ENCODE measurements at regions not wholly inside any gene's neighbourhood (a gene's known extent, or its start where the extent isn't known, plus 50 kb on each side); places are given as distances from the start of the nearest gene placed in this dataset.

DNA sequence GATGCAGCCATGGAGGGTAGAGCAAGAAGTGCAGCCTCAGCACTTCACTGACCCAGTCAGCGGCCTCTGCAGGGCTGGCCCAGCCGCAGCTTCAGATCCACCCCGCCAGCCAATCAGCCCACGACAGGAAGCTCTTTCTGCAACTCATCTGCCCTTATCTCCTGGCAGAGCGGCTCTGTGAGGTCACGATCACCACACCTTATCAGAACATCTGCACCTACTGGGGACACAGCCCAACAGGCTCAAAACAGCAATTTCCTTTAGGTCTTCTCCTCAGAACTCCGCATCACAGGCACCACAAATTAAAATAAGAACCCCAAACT is 287.3 kb downstream of the BCL11B start:
- DNase-seq, result no peak
- ATAC-seq (ENCODE audit: insufficient read depth, low FRiP score), result no peak
- 58 to 71% methylated on average over 7 of the region's 7 CpGs for WGBS, 2 donors

DNA sequence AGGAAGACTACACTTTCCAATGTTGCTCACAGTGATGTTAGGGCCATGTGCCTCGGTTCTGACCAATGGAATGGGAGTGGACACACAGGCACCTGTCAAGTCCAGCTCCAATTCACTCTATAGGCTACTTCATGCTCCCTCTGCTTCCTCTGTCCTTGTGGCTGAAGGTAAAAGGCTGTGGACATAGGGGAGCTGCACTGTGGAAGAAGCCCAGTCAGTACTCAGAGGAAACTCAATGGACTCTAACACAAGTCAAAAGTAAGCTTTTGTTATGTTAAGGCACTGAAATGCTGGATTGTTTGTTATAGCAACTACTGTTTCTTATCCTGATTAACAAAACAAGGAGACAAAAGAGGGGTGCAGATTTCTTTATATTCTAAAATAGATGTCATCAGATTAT is 278.2 kb downstream of the BCL11B start:
- Histone ChIP-seq H3K4me1 (ENCODE audit: control insufficient read depth in 5 of 5, insufficient read depth in 5 of 5, low read length in 5 of 5) (no peaks in the 10 kb centered on the region), H3K27me3 (ENCODE audit: control insufficient read depth in 3 of 3, insufficient read depth in 3 of 3, low read length in 2 of 3) (no peaks in the 10 kb centered on the region), H3K4me3 (no peak overlapping the region), H3K27ac (ENCODE audit: low read depth in 1 of 2, low read length in 1 of 2) (no peak overlapping the region), H3K9ac (ENCODE audit: insufficient read depth in 1 of 2, low read length in 2 of 2) (no peak overlapping the region), H3K9me3 (ENCODE audit: control insufficient read depth in 4 of 4, insufficient read depth in 3 of 4, low read length in 3 of 4) (no peaks in the 10 kb centered on the region), H3K36me3 (ENCODE audit: control insufficient read depth in 4 of 4, insufficient read depth in 4 of 4, low read length in 4 of 4) (no peaks in the 10 kb centered on the region)
- TF ChIP-seq, protein P1, sequence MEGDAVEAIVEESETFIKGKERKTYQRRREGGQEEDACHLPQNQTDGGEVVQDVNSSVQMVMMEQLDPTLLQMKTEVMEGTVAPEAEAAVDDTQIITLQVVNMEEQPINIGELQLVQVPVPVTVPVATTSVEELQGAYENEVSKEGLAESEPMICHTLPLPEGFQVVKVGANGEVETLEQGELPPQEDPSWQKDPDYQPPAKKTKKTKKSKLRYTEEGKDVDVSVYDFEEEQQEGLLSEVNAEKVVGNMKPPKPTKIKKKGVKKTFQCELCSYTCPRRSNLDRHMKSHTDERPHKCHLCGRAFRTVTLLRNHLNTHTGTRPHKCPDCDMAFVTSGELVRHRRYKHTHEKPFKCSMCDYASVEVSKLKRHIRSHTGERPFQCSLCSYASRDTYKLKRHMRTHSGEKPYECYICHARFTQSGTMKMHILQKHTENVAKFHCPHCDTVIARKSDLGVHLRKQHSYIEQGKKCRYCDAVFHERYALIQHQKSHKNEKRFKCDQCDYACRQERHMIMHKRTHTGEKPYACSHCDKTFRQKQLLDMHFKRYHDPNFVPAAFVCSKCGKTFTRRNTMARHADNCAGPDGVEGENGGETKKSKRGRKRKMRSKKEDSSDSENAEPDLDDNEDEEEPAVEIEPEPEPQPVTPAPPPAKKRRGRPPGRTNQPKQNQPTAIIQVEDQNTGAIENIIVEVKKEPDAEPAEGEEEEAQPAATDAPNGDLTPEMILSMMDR (IDR thresholded peaks at IDR 0.05; ENCODE audit: control extremely low read depth, extremely low read depth), result no peak
- 75 to 81% methylated on average over 1 of the region's 1 CpG for WGBS, 2 donors
- ATAC-seq (ENCODE audit: insufficient read depth, low FRiP score) (no peak), DNase-seq (no peak)

More for the DNA sequence above, 287.3 kb downstream of the BCL11B start:
- Histone ChIP-seq H3K4me1 (ENCODE audit: control insufficient read depth in 5 of 5, insufficient read depth in 5 of 5, low read length in 5 of 5) (no peaks in the 10 kb centered on the region), H3K36me3 (ENCODE audit: control insufficient read depth in 4 of 4, insufficient read depth in 4 of 4, low read length in 4 of 4) (no peaks in the 10 kb centered on the region), H3K4me3 (no peak overlapping the region), H3K27me3 (ENCODE audit: control insufficient read depth in 3 of 3, insufficient read depth in 3 of 3, low read length in 2 of 3) (no peaks in the 10 kb centered on the region), H3K9me3 (ENCODE audit: control insufficient read depth in 4 of 4, insufficient read depth in 3 of 4, low read length in 3 of 4) (peaks cover 0 to 2% (median 0%) of the 10 kb centered on the region in 4 donors), H3K27ac (ENCODE audit: low read depth in 1 of 2, low read length in 1 of 2) (no peak overlapping the region), H3K9ac (ENCODE audit: insufficient read depth in 1 of 2, low read length in 2 of 2) (no peak overlapping the region)
- TF ChIP-seq, protein P1 (IDR thresholded peaks at IDR 0.05; ENCODE audit: control extremely low read depth, extremely low read depth), result no peak

DNA sequence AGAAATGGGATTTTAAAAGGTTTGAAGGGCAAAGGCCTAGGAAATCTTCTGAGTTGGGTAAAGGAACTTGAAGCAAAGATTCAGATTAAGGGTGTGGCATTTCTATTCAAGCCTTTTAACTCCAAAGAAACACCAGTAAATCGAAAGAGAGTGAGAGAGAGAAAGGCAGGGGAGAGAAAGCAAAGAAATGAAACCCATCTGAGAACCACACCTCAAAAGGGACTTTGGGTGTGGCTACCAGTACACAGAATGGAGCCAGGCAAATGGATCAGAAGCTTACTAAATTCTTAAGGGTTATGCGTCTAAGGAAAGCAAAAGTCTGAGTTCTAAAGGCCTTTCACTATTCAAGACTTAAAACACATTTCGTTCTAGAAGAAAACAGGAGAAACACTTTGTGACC is 277.4 kb downstream of the BCL11B start:
- no peaks in the 10 kb centered on the region for H3K27me3 ChIP-seq (ENCODE audit: control insufficient read depth in 3 of 3, insufficient read depth in 3 of 3, low read length in 2 of 3)
- H3K4me3 ChIP-seq, result no peak overlapping the region
- WGBS, 2 donors, result 86 to 87% methylated on average over 3 of the region's 3 CpGs
- no peaks in the 10 kb centered on the region for H3K36me3 ChIP-seq (ENCODE audit: control insufficient read depth in 4 of 4, insufficient read depth in 4 of 4, low read length in 4 of 4)
- no peak overlapping the region for H3K9ac ChIP-seq (ENCODE audit: insufficient read depth in 1 of 2, low read length in 2 of 2)
- H3K4me1 ChIP-seq (ENCODE audit: control insufficient read depth in 5 of 5, insufficient read depth in 5 of 5, low read length in 5 of 5), result no peaks in the 10 kb centered on the region
- no peaks in the 10 kb centered on the region for H3K9me3 ChIP-seq (ENCODE audit: control insufficient read depth in 4 of 4, insufficient read depth in 3 of 4, low read length in 3 of 4)
- no peak for ATAC-seq (ENCODE audit: insufficient read depth, low FRiP score)
- TF ChIP-seq, protein P1 (IDR thresholded peaks at IDR 0.05; ENCODE audit: control extremely low read depth, extremely low read depth), result no peak
- H3K27ac ChIP-seq (ENCODE audit: low read depth in 1 of 2, low read length in 1 of 2), result no peak overlapping the region
- DNase-seq, result no peak

DNA sequence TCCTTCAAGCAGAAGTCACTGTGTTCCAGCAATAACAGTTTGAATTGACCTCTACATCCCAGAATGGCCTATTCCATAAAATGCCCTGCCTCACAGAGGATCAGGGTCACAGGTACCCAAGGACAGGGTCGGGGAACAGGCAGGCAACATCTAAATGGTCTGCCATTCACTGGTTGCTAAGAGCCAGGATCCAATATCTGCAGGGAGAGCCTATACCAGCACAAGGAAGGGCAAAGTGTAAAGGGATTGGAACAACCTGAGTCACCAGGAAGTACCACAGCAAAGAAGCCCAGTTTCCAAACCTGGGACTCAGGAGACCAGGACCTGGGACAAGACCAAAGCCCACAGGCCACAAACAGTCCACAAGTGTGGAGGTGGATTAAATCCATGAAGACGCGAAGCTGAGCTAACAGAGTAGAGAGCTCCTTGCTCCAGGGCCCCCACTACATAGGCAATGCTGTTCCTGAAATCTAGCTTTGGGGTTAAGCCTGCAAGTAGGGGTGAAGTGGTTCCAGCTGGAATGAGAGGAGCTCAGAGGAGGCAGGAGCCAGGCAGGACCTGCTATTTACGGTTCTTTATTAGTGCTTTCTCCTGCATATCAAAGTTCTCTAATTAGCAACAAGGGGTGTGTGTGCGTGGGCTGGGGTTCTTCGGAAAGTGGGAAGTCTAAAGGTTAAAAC is 274.3 kb downstream of the BCL11B start:
- no peak overlapping the region for H3K4me3 ChIP-seq
- TF ChIP-seq, protein P1 (IDR thresholded peaks at IDR 0.05; ENCODE audit: control extremely low read depth, extremely low read depth), result no peak
- no peak overlapping the region for H3K27ac ChIP-seq (ENCODE audit: low read depth in 1 of 2, low read length in 1 of 2)
- WGBS, 2 donors, result 90 to 94% methylated on average over 6 of the region's 6 CpGs
- H3K4me1 ChIP-seq (ENCODE audit: control insufficient read depth in 5 of 5, insufficient read depth in 5 of 5, low read length in 5 of 5), result no peaks in the 10 kb centered on the region
- no peak for ATAC-seq (ENCODE audit: insufficient read depth, low FRiP score)
- no peak for DNase-seq
- no peak overlapping the region for H3K9ac ChIP-seq (ENCODE audit: insufficient read depth in 1 of 2, low read length in 2 of 2)
- no peaks in the 10 kb centered on the region for H3K36me3 ChIP-seq (ENCODE audit: control insufficient read depth in 4 of 4, insufficient read depth in 4 of 4, low read length in 4 of 4)
- no peaks in the 10 kb centered on the region for H3K27me3 ChIP-seq (ENCODE audit: control insufficient read depth in 3 of 3, insufficient read depth in 3 of 3, low read length in 2 of 3)
- no peaks in the 10 kb centered on the region for H3K9me3 ChIP-seq (ENCODE audit: control insufficient read depth in 4 of 4, insufficient read depth in 3 of 4, low read length in 3 of 4)

Measured in lung (tissue), 11 donors.